Ramos (cell line): ENCODE measurements at regions not wholly inside any gene's neighbourhood (a gene's known extent, or its start where the extent isn't known, plus 50 kb on each side); places are given as distances from the start of the nearest gene placed in this dataset.
"Not testable (repeated sequence)": the region's sequence is repeated elsewhere in the genome, so short reads cannot be mapped to it uniquely, and the experiment has no call there.

Source experiments
- in situ Hi-C: fragments of 300-500 bp; cut with MboI; formaldehyde crosslinking; loops from one replicate; pipeline ENCODE4 v1.14.3; 2022; ENCODE audit warnings: low sequenced_read_pairs; ENCODE audit not compliant: unreplicated experiment

DNA sequence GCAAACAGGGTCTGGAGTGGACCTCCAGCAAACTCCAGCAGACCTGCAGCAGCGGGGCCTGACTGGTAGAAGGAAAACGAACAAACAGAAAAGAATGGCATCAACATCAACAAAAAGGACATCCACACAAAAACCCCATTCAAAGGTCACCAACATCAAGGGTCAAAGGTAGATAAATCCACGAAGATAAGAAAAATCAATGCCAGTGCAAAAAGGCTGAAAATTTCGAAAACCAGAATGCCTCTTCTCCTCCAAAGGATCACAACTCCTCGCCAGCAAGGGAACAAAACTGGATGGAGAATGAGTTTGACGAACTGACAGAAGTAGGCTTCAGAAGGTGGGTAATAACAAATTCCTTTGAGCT, 187.6 kb upstream of the EDNRA start:
- in situ Hi-C loops, result not testable (repeated sequence)

DNA sequence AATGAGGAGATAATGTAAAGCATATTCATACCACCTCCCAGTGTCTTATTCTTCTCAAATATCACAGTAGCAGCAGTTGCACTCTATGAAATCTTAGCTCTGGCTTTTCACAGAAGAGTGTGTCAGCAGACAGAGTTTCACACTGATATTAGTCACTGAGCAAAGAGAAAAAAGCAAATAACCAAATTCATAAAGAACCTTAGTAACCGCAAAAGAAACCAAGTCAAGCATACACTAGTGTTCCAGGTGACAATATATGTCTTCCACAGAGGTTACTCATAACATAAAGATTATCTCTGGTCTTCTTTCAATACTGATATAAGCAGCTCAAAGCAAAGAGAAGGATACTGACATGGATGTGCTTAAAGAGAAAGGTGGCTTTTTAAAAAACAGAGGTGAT, 181.7 kb upstream of the EDNRA start:
- in situ Hi-C loops, result no loop called here

DNA sequence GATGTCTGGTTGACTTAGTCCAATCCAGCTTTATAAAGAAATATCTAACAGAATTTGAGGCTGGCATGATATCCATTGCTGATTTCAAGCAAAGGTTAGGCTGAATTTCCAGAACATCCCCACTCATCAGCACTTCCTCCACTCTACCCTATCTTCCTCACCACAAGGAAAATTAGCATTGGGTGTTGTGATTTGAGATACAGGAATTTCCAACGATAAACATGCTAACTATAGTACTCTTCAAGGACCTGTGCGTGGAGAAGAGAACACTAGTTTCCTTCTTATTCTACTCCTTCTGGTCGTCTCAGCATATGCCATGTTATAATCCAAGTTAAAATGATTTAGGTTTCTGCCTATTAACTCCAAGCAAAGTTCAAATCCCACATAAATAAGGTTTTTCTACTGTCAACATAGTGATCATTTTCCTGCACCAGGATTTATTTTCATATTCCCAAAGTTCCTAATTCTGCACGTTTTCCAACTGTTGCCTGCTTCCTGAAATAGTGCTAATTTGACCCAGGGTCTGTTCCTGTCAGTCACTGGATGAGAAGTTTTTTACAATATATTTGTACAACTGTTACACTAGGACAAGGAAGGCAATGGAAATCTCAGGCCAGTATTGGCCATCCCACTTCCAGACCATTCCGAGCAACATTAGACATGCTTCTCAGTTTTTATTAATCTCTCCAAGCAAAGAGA, 177.6 kb upstream of the EDNRA start:
- in situ Hi-C loops, result no loop called here

DNA sequence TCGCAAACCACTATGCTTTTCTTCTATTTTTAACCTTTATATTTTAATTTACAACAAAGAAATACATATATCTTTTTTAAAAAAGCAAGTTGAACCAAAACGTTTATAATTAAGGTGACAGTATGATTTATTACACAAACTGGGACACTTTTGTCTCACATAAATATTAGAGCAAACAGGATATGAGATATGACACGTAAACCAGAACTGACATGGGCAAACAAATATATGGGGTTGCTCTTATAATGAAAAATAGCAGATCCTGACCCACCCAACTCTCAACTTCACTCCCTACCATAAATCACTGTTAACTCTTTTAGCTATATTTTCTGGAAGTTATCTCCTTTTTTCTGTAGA, 177.0 kb upstream of the EDNRA start:
- in situ Hi-C loops, result no loop called here

DNA sequence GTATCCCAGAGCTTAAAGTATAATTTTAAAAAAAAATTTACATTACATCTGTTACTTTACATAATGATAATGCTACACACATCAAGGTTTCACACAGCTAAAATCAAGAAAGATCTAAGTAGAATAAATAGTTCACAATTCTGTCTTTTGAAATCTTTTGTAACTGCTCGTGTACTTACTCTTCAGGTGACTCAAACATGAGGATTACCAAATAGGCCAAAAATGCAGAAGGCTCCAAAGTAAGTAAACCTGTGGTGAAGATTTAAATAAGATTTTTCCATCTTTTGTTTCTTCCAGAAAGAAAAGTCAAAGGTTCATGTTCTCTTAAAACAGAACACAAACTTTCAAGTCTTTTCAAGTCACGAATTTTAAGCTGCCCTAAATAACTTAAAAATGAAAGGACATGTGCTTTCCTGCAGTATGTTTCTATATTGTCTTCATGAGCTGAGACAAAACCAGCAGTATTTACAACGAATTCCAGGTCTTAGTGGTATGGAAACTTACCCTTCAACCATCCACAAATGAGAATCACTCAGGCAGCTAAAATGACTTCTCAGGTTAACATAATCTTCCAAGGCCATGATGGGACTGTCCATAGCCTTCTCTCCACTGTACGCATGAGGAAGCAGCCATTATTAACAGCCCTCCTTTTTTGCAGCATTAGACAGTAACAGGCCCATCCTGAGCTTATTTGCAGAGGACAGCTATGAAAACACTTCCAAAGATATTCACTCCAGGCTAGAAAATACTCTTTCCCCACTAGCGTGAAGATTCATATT, 172.8 kb upstream of the EDNRA start:
- in situ Hi-C loops, result no loop called here

GRCh38 chr4:147309434-147309833, 171.5 kb upstream of the EDNRA start:
- in situ Hi-C loops, result no loop called here

GRCh38 chr4:147310312-147310711, 170.6 kb upstream of the EDNRA start:
- in situ Hi-C loops, result no loop called here

DNA sequence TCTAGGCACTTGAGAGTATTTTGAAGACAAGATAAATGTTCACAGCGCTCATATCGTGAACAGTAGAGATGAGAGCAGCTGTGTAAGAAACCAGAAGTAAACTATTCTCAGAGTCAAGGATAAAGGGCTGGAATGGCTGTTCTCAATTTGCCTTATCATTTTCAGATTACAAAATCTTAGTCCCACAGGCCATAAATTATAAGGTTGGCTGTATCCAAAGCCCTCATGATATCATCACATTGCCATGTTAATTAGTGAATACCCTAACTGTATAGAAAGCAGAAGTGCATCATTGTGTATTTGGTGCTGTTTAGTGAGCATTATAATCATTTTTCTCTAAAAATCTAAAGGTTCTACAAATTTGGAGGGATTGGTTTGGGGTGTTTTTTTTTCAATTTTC, 168.9 kb upstream of the EDNRA start:
- in situ Hi-C loops, result no loop called here

- in situ Hi-C loops, result no loop called here
These were observed 168.4 kb upstream of the EDNRA start for GRCh38 chr4:147312376-147313046.

- in situ Hi-C loops, result no loop called here
These were observed 167.8 kb upstream of the EDNRA start for GRCh38 chr4:147313108-147313507.

DNA sequence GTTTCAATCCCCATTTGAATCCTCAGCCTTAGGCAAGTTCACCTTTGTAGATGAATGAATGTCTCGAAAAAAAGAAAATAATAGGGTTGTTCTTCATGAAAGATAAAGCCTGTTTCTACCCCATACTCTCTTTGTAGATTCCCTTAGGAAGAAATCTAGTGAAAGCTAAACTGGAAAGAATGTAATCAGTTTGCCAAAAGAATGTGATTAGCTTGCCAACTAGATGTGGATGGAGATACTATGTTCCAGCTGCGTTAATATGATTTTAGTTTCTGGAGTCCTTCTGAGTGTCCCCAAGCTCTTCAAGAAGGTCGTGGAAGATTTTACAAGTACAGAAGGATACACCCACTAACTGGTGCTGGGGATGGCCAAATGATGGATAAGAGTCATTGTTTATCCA, 162.3 kb upstream of the EDNRA start:
- in situ Hi-C loops, result no loop called here

GRCh38 chr4:147325571-147325981, 155.3 kb upstream of the EDNRA start:
- in situ Hi-C loops, result no loop called here

GRCh38 chr4:147326591-147326990, 154.3 kb upstream of the EDNRA start:
- in situ Hi-C loops, result no loop called here

DNA sequence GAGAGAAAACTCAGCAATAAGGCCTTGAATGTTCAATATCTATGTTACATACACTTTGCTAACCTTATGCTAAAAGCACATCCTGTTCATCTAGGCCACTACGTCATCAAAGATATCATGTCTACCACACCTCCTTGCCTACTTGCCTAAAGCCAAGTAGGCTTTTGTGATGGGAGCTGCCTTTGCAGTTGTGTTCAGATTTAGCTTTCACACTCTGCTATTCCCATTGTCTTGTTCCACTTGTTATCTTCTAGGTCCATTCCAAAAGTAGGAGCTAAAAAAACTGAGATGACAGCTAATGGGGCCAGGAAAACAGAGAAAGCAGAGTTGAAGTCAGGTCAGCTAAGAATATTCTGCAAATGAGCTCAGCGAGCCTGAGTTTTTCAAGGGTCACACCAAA, 153.6 kb upstream of the EDNRA start:
- in situ Hi-C loops, result no loop called here

DNA sequence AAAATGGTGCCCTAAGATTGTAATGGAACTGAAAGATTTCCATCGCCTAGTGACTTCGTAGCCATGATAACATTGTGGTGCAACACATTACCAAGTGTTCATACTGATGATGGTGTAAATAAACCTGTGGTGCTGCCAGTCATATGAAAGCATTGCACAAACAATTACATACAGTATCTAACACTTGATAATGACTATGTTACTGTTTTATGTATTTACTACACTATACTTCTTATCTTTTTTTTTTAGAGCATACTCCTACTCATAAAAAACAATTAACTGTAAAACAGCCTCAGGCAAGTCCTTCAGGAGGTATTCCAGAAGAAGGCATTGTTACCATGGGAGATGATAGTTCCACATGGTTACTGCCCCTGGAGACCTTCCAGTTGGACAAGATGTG, 152.7 kb upstream of the EDNRA start:
- in situ Hi-C loops, result no loop called here

GRCh38 chr4:147328756-147329446, 152.0 kb upstream of the EDNRA start:
- in situ Hi-C loops, result no loop called here

DNA sequence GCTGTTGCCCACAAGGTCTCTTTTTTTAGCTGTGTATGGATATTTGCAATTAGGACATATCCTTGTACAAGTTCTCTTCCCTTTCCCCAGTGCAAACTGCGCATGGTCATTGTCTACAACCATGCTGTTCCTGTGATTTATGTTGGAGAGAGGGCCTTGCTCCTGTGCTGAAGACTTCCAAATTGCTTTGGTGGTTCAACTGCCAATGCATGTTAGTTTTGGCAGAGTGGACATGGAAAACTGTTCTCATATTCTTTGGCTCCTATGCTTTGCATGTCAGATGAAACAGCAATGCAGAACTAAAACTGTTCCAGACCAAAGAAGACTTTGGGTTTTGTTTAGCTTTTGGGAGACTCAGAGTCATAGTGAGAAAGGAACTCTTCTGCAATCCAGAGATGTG, 148.8 kb upstream of the EDNRA start:
- in situ Hi-C loops, result no loop called here

DNA sequence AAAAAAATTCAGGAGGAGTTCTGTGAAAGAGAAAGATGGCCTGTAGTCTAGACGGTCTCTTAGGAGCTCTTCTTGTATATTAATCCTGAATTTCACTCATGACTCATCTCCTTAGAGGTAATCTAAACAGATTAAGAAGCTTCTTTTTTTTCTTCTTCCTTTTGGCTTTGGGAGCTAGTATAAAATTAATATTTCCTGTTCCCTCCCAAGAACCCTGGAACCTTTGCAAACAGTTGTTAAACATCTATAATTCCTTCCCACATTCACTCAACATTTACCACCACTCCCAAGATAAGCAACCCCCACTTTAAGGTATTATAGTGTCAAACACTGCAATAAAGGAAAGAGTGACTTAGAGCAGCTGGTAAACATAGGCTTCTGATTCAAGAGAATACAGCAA, 146.4 kb upstream of the EDNRA start:
- in situ Hi-C loops, result no loop called here

DNA sequence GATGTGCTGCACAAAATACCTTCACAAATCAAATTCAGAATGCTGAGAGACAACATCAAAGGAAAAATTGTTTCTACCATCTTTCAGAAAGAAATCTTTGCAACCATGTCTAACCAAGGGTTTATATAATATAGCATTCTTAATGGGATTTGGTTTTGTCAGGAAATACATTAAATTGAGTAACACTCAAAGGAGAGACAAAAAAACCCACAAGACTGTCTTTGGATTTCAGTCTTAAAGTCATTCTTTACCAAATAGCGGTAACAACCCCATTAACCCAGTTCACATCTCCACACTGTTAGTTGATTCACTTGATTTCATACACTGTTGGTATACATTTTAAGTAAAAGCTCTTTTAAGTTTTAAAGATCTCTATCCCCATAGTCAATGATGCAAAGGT, 145.7 kb upstream of the EDNRA start:
- in situ Hi-C loops, result no loop called here

DNA sequence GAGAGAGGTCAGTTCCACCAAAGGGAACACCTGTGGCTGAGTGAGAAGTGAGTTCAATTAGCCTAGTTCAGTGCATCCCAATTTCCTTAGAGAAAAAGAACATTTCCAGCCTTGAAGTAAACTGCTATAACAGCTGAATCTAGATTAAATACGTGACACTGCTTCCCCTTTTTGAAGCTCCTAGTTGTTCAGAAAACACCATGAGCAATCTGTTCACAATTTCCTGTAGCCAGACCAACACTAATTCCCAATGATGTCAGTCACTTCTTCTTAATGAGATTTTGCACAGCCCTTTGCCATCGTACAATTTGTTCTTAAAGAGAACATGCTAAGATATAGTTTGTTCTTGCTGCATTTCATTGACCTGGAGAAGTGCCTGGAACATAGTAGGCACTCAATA, 144.6 kb upstream of the EDNRA start:
- in situ Hi-C loops, result no loop called here

GRCh38 chr4:147339100-147339499, 141.8 kb upstream of the EDNRA start:
- in situ Hi-C loops, result no loop called here
